HEK293 (cell line): ENCODE measurements at regions not wholly inside any gene's neighbourhood (a gene's known extent, or its start where the extent isn't known, plus 50 kb on each side); places are given as distances from the start of the nearest gene placed in this dataset.

Experiments used
- ATF2 ChIP-seq: fragments of 450-650 bp; formaldehyde crosslinking; IDR thresholded peaks from 2 replicates; pipeline ENCODE4 v1.5.1; 2016; ENCODE audit warnings: missing biosample characterization, missing genetic modification characterization, low read depth
- BCL6B ChIP-seq: fragments of 450-650 bp; formaldehyde crosslinking; IDR thresholded peaks from 2 replicates; pipeline ENCODE4 v1.5.1; 2017; ENCODE audit warnings: missing biosample characterization, missing genetic modification characterization
- CTCF ChIP-seq: fragments of 450-650 bp; formaldehyde crosslinking; IDR thresholded peaks from 2 replicates; pipeline ENCODE4 v1.5.1; 2016; ENCODE audit warnings: missing biosample characterization, missing genetic modification characterization
- EGR2 ChIP-seq: fragments of 450-650 bp; formaldehyde crosslinking; IDR thresholded peaks from 2 replicates; pipeline ENCODE4 v1.5.1; 2016; ENCODE audit warnings: low read depth, missing biosample characterization, missing genetic modification characterization
- REST ChIP-seq: fragments of 450-650 bp; formaldehyde crosslinking; IDR thresholded peaks from 2 replicates; pipeline ENCODE4 v1.5.1; 2016; ENCODE audit warnings: missing biosample characterization, missing genetic modification characterization
- ZBTB17 ChIP-seq: fragments of 450-650 bp; formaldehyde crosslinking; IDR thresholded peaks from 2 replicates; pipeline ENCODE4 v1.5.1; 2016; ENCODE audit warnings: missing biosample characterization, missing genetic modification characterization
- ZBTB7A ChIP-seq: fragments of 450-650 bp; formaldehyde crosslinking; IDR thresholded peaks from 2 replicates; pipeline ENCODE4 v1.5.1; 2016; ENCODE audit warnings: low read depth, missing biosample characterization, missing genetic modification characterization
- ZNF18 ChIP-seq: fragments of 450-650 bp; formaldehyde crosslinking; IDR thresholded peaks from 2 replicates; pipeline ENCODE4 v1.5.1; 2016; ENCODE audit warnings: missing biosample characterization, missing genetic modification characterization
- ZNF274 ChIP-seq, 2 experiments: fragments of 200-500 bp in 1 of 2; fragments of 450-650 bp in 1 of 2; sonication (Bioruptor generic) in 1 of 2; formaldehyde crosslinking in 1 of 2; IDR thresholded peaks; 2 replicates each; pipeline versions ENCODE4 v1.5.1 to v1.6.1; 2014 to 2016; ENCODE audit warnings: borderline replicate concordance in 1 of 2, inconsistent platforms in 1 of 2, low read length in 1 of 2, missing biosample characterization in 1 of 2, missing genetic modification characterization in 1 of 2
- ZNF416 ChIP-seq: fragments of 450-650 bp; formaldehyde crosslinking; IDR thresholded peaks from 2 replicates; pipeline ENCODE4 v1.5.1; 2016; ENCODE audit warnings: missing biosample characterization, missing genetic modification characterization
- ZNF704 ChIP-seq: fragments of 450-650 bp; formaldehyde crosslinking; IDR thresholded peaks from 2 replicates; pipeline ENCODE4 v1.5.1; 2016; ENCODE audit warnings: missing biosample characterization, missing genetic modification characterization
- ZNF76 ChIP-seq: fragments of 450-650 bp; formaldehyde crosslinking; IDR thresholded peaks from 2 replicates; pipeline ENCODE4; 2016; ENCODE audit warnings: low read depth, missing biosample characterization, missing genetic modification characterization, borderline replicate concordance

GRCh38 chr4:123558865-123559264, 162.3 kb downstream of the SPRY1 start:
- TF ChIP-seq CTCF (tag by site-specific recombination) (no peak), ZNF18 (no peak), EGR2 (tag by site-specific recombination) (no peak), ZNF76 (tag by site-specific recombination) (no peak), ZNF416 (no peak), ZNF274 (IDR thresholded peaks at IDR 0.05; ENCODE audit: low read length) (no peak), ZNF274 (tag by site-specific recombination; IDR thresholded peaks at IDR 0.05; ENCODE audit: borderline replicate concordance) (no peak), ZNF704 (tag by site-specific recombination) (no peak), BCL6B (tag by site-specific recombination) (no peak), REST (tag by site-specific recombination) (no peak), ZBTB17 (tag by site-specific recombination) (no peak), ZBTB7A (tag by site-specific recombination) (no peak), ATF2 (no peak)
